ENCODE measurements at regions not wholly inside any gene's neighbourhood (a gene's known extent, or its start where the extent isn't known, plus 50 kb on each side); places are given as distances from the start of the nearest gene placed in this dataset.

GRCh38 chr18:65221115-65221514 lies 529.7 kb upstream of the CDH7 start:
- Mint-ChIP-seq H3K4me3 (ENCODE audit: unreplicated experiment) (no peak overlapping the region), H3K9me3 (ENCODE audit: unreplicated experiment) (no peaks in the 10 kb centered on the region), H3K27me3 (ENCODE audit: unreplicated experiment) (no peaks in the 10 kb centered on the region), H3K36me3 (ENCODE audit: low read depth, unreplicated experiment) (peaks cover 6% of the 10 kb centered on the region), H3K27ac (ENCODE audit: unreplicated experiment) (no peak overlapping the region), H3K4me1 (ENCODE audit: unreplicated experiment) (peaks cover 6% of the 10 kb centered on the region)
- DNase-seq (ENCODE audit: low spot score), result no peak
- no peak for TF ChIP-seq CTCF (IDR thresholded peaks at IDR 0.05; ENCODE audit: unreplicated experiment)

- H3K4me3 Mint-ChIP-seq (ENCODE audit: unreplicated experiment), result no peak overlapping the region
- no peaks in the 10 kb centered on the region for H3K9me3 Mint-ChIP-seq (ENCODE audit: unreplicated experiment)
- no peak for DNase-seq (ENCODE audit: low spot score)
- no peaks in the 10 kb centered on the region for H3K36me3 Mint-ChIP-seq (ENCODE audit: low read depth, unreplicated experiment)
- H3K27ac Mint-ChIP-seq (ENCODE audit: unreplicated experiment), result no peak overlapping the region
- H3K27me3 Mint-ChIP-seq (ENCODE audit: unreplicated experiment), result no peaks in the 10 kb centered on the region
- peaks cover 6% of the 10 kb centered on the region for H3K4me1 Mint-ChIP-seq (ENCODE audit: unreplicated experiment)
- TF ChIP-seq CTCF (IDR thresholded peaks at IDR 0.05; ENCODE audit: unreplicated experiment), result no peak
Observed at GRCh38 chr18:65215865-65216466, 534.8 kb upstream of the CDH7 start.

GRCh38 chr18:65214456-65214855 lies 536.4 kb upstream of the CDH7 start:
- Mint-ChIP-seq H3K4me3 (ENCODE audit: unreplicated experiment) (no peak overlapping the region), H3K36me3 (ENCODE audit: low read depth, unreplicated experiment) (no peaks in the 10 kb centered on the region), H3K4me1 (ENCODE audit: unreplicated experiment) (peaks cover 6% of the 10 kb centered on the region), H3K9me3 (ENCODE audit: unreplicated experiment) (no peaks in the 10 kb centered on the region), H3K27me3 (ENCODE audit: unreplicated experiment) (no peaks in the 10 kb centered on the region), H3K27ac (ENCODE audit: unreplicated experiment) (no peak overlapping the region)
- no peak for TF ChIP-seq CTCF (IDR thresholded peaks at IDR 0.05; ENCODE audit: unreplicated experiment)
- no peak for DNase-seq (ENCODE audit: low spot score)

- peak; percentile 32 for DNase-seq (ENCODE audit: low spot score)
- H3K36me3 Mint-ChIP-seq (ENCODE audit: low read depth, unreplicated experiment), result no peaks in the 10 kb centered on the region
- H3K27ac Mint-ChIP-seq (ENCODE audit: unreplicated experiment), result no peak overlapping the region
- no peaks in the 10 kb centered on the region for H3K27me3 Mint-ChIP-seq (ENCODE audit: unreplicated experiment)
- H3K4me1 Mint-ChIP-seq (ENCODE audit: unreplicated experiment), result no peaks in the 10 kb centered on the region
- H3K9me3 Mint-ChIP-seq (ENCODE audit: unreplicated experiment), result no peaks in the 10 kb centered on the region
- H3K4me3 Mint-ChIP-seq (ENCODE audit: unreplicated experiment), result no peak overlapping the region
- TF ChIP-seq CTCF (IDR thresholded peaks at IDR 0.05; ENCODE audit: unreplicated experiment), result no peak
Observed at GRCh38 chr18:65206551-65207260, 544.1 kb upstream of the CDH7 start.

GRCh38 chr18:65202091-65202490 lies 548.7 kb upstream of the CDH7 start:
- H3K9me3 Mint-ChIP-seq (ENCODE audit: unreplicated experiment), result no peaks in the 10 kb centered on the region
- no peaks in the 10 kb centered on the region for H3K4me1 Mint-ChIP-seq (ENCODE audit: unreplicated experiment)
- no peaks in the 10 kb centered on the region for H3K27me3 Mint-ChIP-seq (ENCODE audit: unreplicated experiment)
- no peaks in the 10 kb centered on the region for H3K36me3 Mint-ChIP-seq (ENCODE audit: low read depth, unreplicated experiment)
- no peak overlapping the region for H3K27ac Mint-ChIP-seq (ENCODE audit: unreplicated experiment)
- H3K4me3 Mint-ChIP-seq (ENCODE audit: unreplicated experiment), result no peak overlapping the region
- no peak for TF ChIP-seq CTCF (IDR thresholded peaks at IDR 0.05; ENCODE audit: unreplicated experiment)
- no peak for DNase-seq (ENCODE audit: low spot score)

Data from endothelial cell (in vitro differentiated cells).